ENCODE measurements at regions not wholly inside any gene's neighbourhood (a gene's known extent, or its start where the extent isn't known, plus 50 kb on each side); places are given as distances from the start of the nearest gene placed in this dataset.

- no peaks in the 10 kb centered on the region for H4K20me1 ChIP-seq (ENCODE audit: insufficient read depth, poor library complexity, severe bottlenecking)
- H3K4me2 ChIP-seq = no peak overlapping the region
- no peaks in the 10 kb centered on the region for H3K79me2 ChIP-seq
- no peak for DNase-seq (ENCODE audit: low spot score)
- WGBS (ENCODE audit: low lambda C conversion rate, missing lambda C conversion rate) = 85% methylated on average over 1 of the region's 1 CpG
- TF ChIP-seq EZH2 (IDR thresholded peaks at IDR 0.05; ENCODE audit: borderline replicate concordance) (no peak), EZH2phosphoT487 (IDR thresholded peaks at IDR 0.05; ENCODE audit: low read depth, severe bottlenecking, unreplicated experiment) (no peak)
- TF ChIP-seq, protein P1, sequence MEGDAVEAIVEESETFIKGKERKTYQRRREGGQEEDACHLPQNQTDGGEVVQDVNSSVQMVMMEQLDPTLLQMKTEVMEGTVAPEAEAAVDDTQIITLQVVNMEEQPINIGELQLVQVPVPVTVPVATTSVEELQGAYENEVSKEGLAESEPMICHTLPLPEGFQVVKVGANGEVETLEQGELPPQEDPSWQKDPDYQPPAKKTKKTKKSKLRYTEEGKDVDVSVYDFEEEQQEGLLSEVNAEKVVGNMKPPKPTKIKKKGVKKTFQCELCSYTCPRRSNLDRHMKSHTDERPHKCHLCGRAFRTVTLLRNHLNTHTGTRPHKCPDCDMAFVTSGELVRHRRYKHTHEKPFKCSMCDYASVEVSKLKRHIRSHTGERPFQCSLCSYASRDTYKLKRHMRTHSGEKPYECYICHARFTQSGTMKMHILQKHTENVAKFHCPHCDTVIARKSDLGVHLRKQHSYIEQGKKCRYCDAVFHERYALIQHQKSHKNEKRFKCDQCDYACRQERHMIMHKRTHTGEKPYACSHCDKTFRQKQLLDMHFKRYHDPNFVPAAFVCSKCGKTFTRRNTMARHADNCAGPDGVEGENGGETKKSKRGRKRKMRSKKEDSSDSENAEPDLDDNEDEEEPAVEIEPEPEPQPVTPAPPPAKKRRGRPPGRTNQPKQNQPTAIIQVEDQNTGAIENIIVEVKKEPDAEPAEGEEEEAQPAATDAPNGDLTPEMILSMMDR (IDR thresholded peaks at IDR 0.05; ENCODE audit: poor library complexity) = no peak
- H3K27me3 ChIP-seq = no peaks in the 10 kb centered on the region
- no peaks in the 10 kb centered on the region for H3K9me2 ChIP-seq (replicated peaks; ENCODE audit: insufficient read depth)
- no peaks in the 10 kb centered on the region for H3K4me1 ChIP-seq (ENCODE audit: insufficient read depth)
- no peak overlapping the region for H3K4me3 ChIP-seq
- H3K36me3 ChIP-seq (replicated peaks; ENCODE audit: insufficient read depth, low read depth) = peaks cover 3% of the 10 kb centered on the region
- H2AFZ ChIP-seq = no peak overlapping the region
- no peaks in the 10 kb centered on the region for H3K9me3 ChIP-seq (ENCODE audit: low read depth)
- H3K27ac ChIP-seq = no peak overlapping the region
Measured at GRCh38 chr5:97909541-97909940, 726.5 kb upstream of the RIOK2 start.

- no peaks in the 10 kb centered on the region for H4K20me1 ChIP-seq (ENCODE audit: insufficient read depth, poor library complexity, severe bottlenecking)
- DNase-seq (ENCODE audit: low spot score) = no peak
- TF ChIP-seq EZH2phosphoT487 (IDR thresholded peaks at IDR 0.05; ENCODE audit: low read depth, severe bottlenecking, unreplicated experiment) (no peak), EZH2 (IDR thresholded peaks at IDR 0.05; ENCODE audit: borderline replicate concordance) (no peak)
- TF ChIP-seq, protein P1 (IDR thresholded peaks at IDR 0.05; ENCODE audit: poor library complexity) = no peak
Measured at GRCh38 chr5:97914483-97914882, 731.4 kb upstream of the RIOK2 start.

DNA sequence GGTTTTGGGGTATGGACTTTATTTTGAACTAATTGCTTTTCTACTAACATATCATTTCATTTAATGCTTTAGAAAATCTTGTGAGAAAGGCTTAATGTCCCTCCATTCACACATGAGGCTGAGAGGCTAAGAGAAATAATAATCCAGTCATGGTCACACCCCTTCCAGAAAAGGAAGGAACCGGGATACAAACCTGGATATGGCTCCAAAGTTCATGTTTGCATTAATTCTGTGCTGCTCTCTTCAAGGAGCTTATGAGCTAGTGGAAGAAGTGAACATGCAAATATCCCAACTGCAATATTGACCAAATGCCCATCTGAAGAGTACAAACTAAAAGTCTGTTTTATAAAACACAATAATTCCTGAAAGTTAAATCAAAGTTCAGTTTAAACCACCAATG lies 732.1 kb upstream of the RIOK2 start:
- Histone ChIP-seq H2AFZ (no peak overlapping the region), H3K27me3 (no peaks in the 10 kb centered on the region), H3K4me1 (ENCODE audit: insufficient read depth) (no peaks in the 10 kb centered on the region), H4K20me1 (ENCODE audit: insufficient read depth, poor library complexity, severe bottlenecking) (no peaks in the 10 kb centered on the region), H3K36me3 (replicated peaks; ENCODE audit: insufficient read depth, low read depth) (no peaks in the 10 kb centered on the region), H3K27ac (no peak overlapping the region), H3K9me2 (replicated peaks; ENCODE audit: insufficient read depth) (no peaks in the 10 kb centered on the region), H3K4me3 (no peak overlapping the region), H3K79me2 (no peaks in the 10 kb centered on the region), H3K9me3 (ENCODE audit: low read depth) (no peaks in the 10 kb centered on the region), H3K4me2 (no peak overlapping the region)
- peak; percentile 36 for DNase-seq (ENCODE audit: low spot score)
- TF ChIP-seq EZH2 (IDR thresholded peaks at IDR 0.05; ENCODE audit: borderline replicate concordance) (no peak), EZH2phosphoT487 (IDR thresholded peaks at IDR 0.05; ENCODE audit: low read depth, severe bottlenecking, unreplicated experiment) (no peak)
- TF ChIP-seq, protein P1 (IDR thresholded peaks at IDR 0.05; ENCODE audit: poor library complexity) = no peak
- 63% methylated on average over 1 of the region's 1 CpG for WGBS (ENCODE audit: low lambda C conversion rate, missing lambda C conversion rate)

More at GRCh38 chr5:97914483-97914882, 731.4 kb upstream of the RIOK2 start:
- Histone ChIP-seq H3K79me2 (no peaks in the 10 kb centered on the region), H2AFZ (no peak overlapping the region), H3K27me3 (no peaks in the 10 kb centered on the region), H3K36me3 (replicated peaks; ENCODE audit: insufficient read depth, low read depth) (no peaks in the 10 kb centered on the region), H3K4me2 (no peak overlapping the region), H3K9me3 (ENCODE audit: low read depth) (no peaks in the 10 kb centered on the region), H3K9me2 (replicated peaks; ENCODE audit: insufficient read depth) (no peaks in the 10 kb centered on the region), H3K4me1 (ENCODE audit: insufficient read depth) (no peaks in the 10 kb centered on the region), H3K4me3 (no peak overlapping the region), H3K27ac (no peak overlapping the region)
- 52% methylated on average over 1 of the region's 1 CpG for WGBS (ENCODE audit: low lambda C conversion rate, missing lambda C conversion rate)

DNA sequence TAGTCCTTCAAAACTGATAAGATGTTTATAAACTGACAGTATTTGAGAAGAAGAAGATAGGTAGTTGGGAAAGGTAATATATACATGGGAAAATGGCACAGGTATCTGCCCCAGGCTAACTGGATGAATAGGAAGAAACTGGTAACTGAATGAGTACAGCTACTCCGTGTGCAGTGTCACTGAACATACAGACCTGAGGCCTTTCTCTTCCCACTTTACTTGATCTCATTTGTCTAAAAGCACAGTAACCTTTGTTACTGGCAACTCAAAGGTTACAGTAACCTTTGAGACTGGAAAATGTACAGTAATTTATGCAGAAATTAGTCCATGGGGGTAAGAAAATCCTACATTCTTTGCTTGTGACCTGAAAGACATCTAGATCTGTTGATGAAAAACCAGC lies 735.0 kb upstream of the RIOK2 start:
- Histone ChIP-seq H3K36me3 (replicated peaks; ENCODE audit: insufficient read depth, low read depth) (no peaks in the 10 kb centered on the region), H3K4me1 (ENCODE audit: insufficient read depth) (no peaks in the 10 kb centered on the region), H3K9me3 (ENCODE audit: low read depth) (no peaks in the 10 kb centered on the region), H4K20me1 (ENCODE audit: insufficient read depth, poor library complexity, severe bottlenecking) (no peaks in the 10 kb centered on the region), H3K4me2 (no peak overlapping the region), H3K27me3 (no peaks in the 10 kb centered on the region), H2AFZ (no peak overlapping the region), H3K9me2 (replicated peaks; ENCODE audit: insufficient read depth) (no peaks in the 10 kb centered on the region), H3K79me2 (no peaks in the 10 kb centered on the region), H3K4me3 (no peak overlapping the region), H3K27ac (no peak overlapping the region)
- WGBS (ENCODE audit: low lambda C conversion rate, missing lambda C conversion rate) = 86% methylated on average over 1 of the region's 1 CpG
- no peak for DNase-seq (ENCODE audit: low spot score)
- TF ChIP-seq EZH2 (IDR thresholded peaks at IDR 0.05; ENCODE audit: borderline replicate concordance) (no peak), EZH2phosphoT487 (IDR thresholded peaks at IDR 0.05; ENCODE audit: low read depth, severe bottlenecking, unreplicated experiment) (no peak)
- TF ChIP-seq, protein P1 (IDR thresholded peaks at IDR 0.05; ENCODE audit: poor library complexity) = no peak
